ENCODE measurements at regions not wholly inside any gene's neighbourhood (a gene's known extent, or its start where the extent isn't known, plus 50 kb on each side); places are given as distances from the start of the nearest gene placed in this dataset.

- ChIA-PET POLR2A (ENCODE audit: partially characterized antibody) (no interaction called here), CTCF (ENCODE audit: partially characterized antibody) (interaction anchor here (0.7 to 8.8 kb wide), 16 partner anchors 9 to 280 kb away, joined by 3 to 82 read pairs (median 4); no protein-coding TSS in a partner anchor)
- Histone ChIP-seq H3K4me2 (ENCODE audit: insufficient read depth in 1 of 2, low read depth in 2 of 2, low read length in 2 of 2) (no peak overlapping the region), H2AK5ac (ENCODE audit: low read depth, low read length) (no peak overlapping the region), H3K4ac (replicated peaks; ENCODE audit: insufficient read length, low read depth, low read length) (no peak overlapping the region), H3K18ac (ENCODE audit: extremely low read depth, low read length) (no peak overlapping the region), H3K14ac (ENCODE audit: insufficient read length) (no peak overlapping the region), H3K27me3 (replicated peaks in 1 of 4; ENCODE audit: control insufficient read depth in 3 of 4, extremely low read depth in 1 of 4, insufficient read depth in 3 of 4, low read length in 3 of 4) (no peaks in the 10 kb centered on the region), H2BK15ac (ENCODE audit: low read length) (no peak overlapping the region), H4K8ac (ENCODE audit: extremely low read depth, insufficient read depth, low read length) (no peak overlapping the region), H3K36me3 (ENCODE audit: control insufficient read depth in 2 of 4, insufficient read depth in 4 of 4, low read length in 3 of 4) (no peaks in the 10 kb centered on the region), H4K5ac (ENCODE audit: insufficient read length, low read depth, low read length) (no peak overlapping the region), H3K4me1 (replicated peaks in 1 of 4; ENCODE audit: control insufficient read depth in 3 of 4, insufficient read depth in 4 of 4, low read length in 3 of 4) (no peaks in the 10 kb centered on the region), H3K79me2 (ENCODE audit: control insufficient read depth in 1 of 2, insufficient read depth in 2 of 2, low read length in 2 of 2) (no peaks in the 10 kb centered on the region), H2BK20ac (ENCODE audit: low read length) (no peak overlapping the region), H3K9ac (replicated peaks in 1 of 4; ENCODE audit: extremely low read depth in 1 of 4, low read depth in 3 of 4, low read length in 3 of 4) (no peak overlapping the region), H4K20me1 (replicated peaks in 1 of 2; ENCODE audit: control insufficient read depth in 1 of 2, insufficient read depth in 2 of 2, low read length in 2 of 2) (no peaks in the 10 kb centered on the region), H2AFZ (ENCODE audit: low read length) (no peak overlapping the region), H2BK12ac (ENCODE audit: low read depth, low read length) (no peak overlapping the region), H3K56ac (replicated peaks; ENCODE audit: insufficient read length, low read depth, low read length) (no peak overlapping the region), H2BK5ac (ENCODE audit: low read depth, low read length) (no peak overlapping the region), H3K23me2 (ENCODE audit: low read depth, low read length) (no peaks in the 10 kb centered on the region), H3K23ac (ENCODE audit: insufficient read length) (no peak overlapping the region), H3K79me1 (ENCODE audit: low read depth, low read length) (no peaks in the 10 kb centered on the region), H3K9me3 (ENCODE audit: insufficient read depth in 2 of 2, low read depth in 1 of 2, low read length in 1 of 2) (no peaks in the 10 kb centered on the region), H3K27ac (ENCODE audit: low read depth, low read length) (no peak overlapping the region), H2BK120ac (replicated peaks; ENCODE audit: low read depth, low read length) (no peak overlapping the region), H4K91ac (replicated peaks; ENCODE audit: insufficient read length, low read length) (no peak overlapping the region), H3K4me3 (ENCODE audit: extremely low read depth in 1 of 4, insufficient read depth in 2 of 4, low read depth in 3 of 4, low read length in 4 of 4) (no peak overlapping the region)
- WGBS, 2 experiments (ENCODE audit: extremely low coverage in 1 of 2, insufficient coverage in 1 of 2, insufficient read length in 1 of 2, insufficient replicate concordance in 2 of 2, low coverage in 1 of 2, low lambda C conversion rate in 2 of 2, missing lambda C conversion rate in 1 of 2), result 23% methylated on average over 1 of the region's 1 CpG; no CpG with 5 or more reads in 1 of the 2 experiments
- no peak for DNase-seq (ENCODE audit: low read depth in 1 of 2, low spot score in 2 of 2)
- FAIRE-seq, result peak; percentile 62
- TF ChIP-seq SP1 (IDR thresholded peaks at IDR 0.05; ENCODE audit: low read depth, low read length) (no peak), RAD21 (IDR thresholded peaks at IDR 0.05 in 1 of 2, conservative IDR thresholded peaks at IDR 0.05 in 1 of 2; ENCODE audit: low read depth in 2 of 2, low read length in 2 of 2) (peak; percentile 90 to 92), SP2 (IDR thresholded peaks at IDR 0.05; ENCODE audit: low read length) (no peak), HDAC6 (IDR thresholded peaks at IDR 0.05; ENCODE audit: low read depth, low read length) (no peak), NRF1 (IDR thresholded peaks at IDR 0.05; ENCODE audit: low read depth, low read length) (no peak), MAFK (IDR thresholded peaks at IDR 0.05; ENCODE audit: low read depth, low read length) (no peak), RBBP5 (IDR thresholded peaks at IDR 0.05; ENCODE audit: borderline replicate concordance, low read depth, low read length) (no peak), USF2 (IDR thresholded peaks at IDR 0.05; ENCODE audit: low read length) (no peak), POLR2AphosphoS5 (IDR thresholded peaks at IDR 0.05; ENCODE audit: low read depth, low read length) (no peak), CTCF (IDR thresholded peaks at IDR 0.05; ENCODE audit: control extremely low read depth in 1 of 3, insufficient read depth in 1 of 3, low read depth in 1 of 3, low read length in 3 of 3) (peak in 2 of 3 experiments; percentile 59 to 78; a peak in 3 of 4 replicates)
Measured at GRCh38 chr21:17679002-17679600, 66.4 kb upstream of the BTG3 start.

Data from H1 (cell line).